Loucy (cell line): ENCODE measurements at regions not wholly inside any gene's neighbourhood (a gene's known extent, or its start where the extent isn't known, plus 50 kb on each side); places are given as distances from the start of the nearest gene placed in this dataset.

Experiments
- CTCF ChIP-seq: fragments of 200-600 bp; sonication (generic); conservative IDR thresholded peaks from 2 replicates; pipeline ENCODE4 v1.5.1; 2014; ENCODE audit warnings: mild to moderate bottlenecking, antibody characterized with exemption, low read length
- EZH2phosphoT487 ChIP-seq: fragments of 200-600 bp; IDR thresholded peaks from 2 replicates; pipeline ENCODE4 v1.6.1; 2018; ENCODE audit warnings: antibody characterized with exemption, mild to moderate bottlenecking, moderate library complexity, borderline replicate concordance

GRCh38 chr5:173443971-173444370 is 115.8 kb upstream of the STC2 start:
- no peak for TF ChIP-seq EZH2phosphoT487
- no peak for TF ChIP-seq CTCF
